ENCODE measurements at regions not wholly inside any gene's neighbourhood (a gene's known extent, or its start where the extent isn't known, plus 50 kb on each side); places are given as distances from the start of the nearest gene placed in this dataset.

- Histone ChIP-seq H3K4me1 (ENCODE audit: control insufficient read depth in 2 of 2, insufficient read depth in 2 of 2, low read length in 1 of 2) (no peaks in the 10 kb centered on the region), H3K27ac (ENCODE audit: low read depth in 2 of 2, low read length in 1 of 2) (no peak overlapping the region), H3K36me3 (ENCODE audit: control insufficient read depth in 2 of 2, insufficient read depth in 2 of 2, low read length in 1 of 2) (no peaks in the 10 kb centered on the region), H3K27me3 (ENCODE audit: control insufficient read depth in 1 of 2, insufficient read depth in 2 of 2, low read length in 2 of 2) (no peaks in the 10 kb centered on the region), H3K4me3 (ENCODE audit: low read depth in 1 of 2, low read length in 2 of 2) (no peak overlapping the region), H3K9me3 (ENCODE audit: control insufficient read depth in 2 of 2, insufficient read depth in 1 of 2, low read depth in 1 of 2, low read length in 1 of 2) (peaks cover 0 to 3% of the 10 kb centered on the region in 2 donors)
- 43 to 50% methylated on average over 9 of the region's 9 CpGs for WGBS, 2 donors
These were observed 243.0 kb upstream of the GLI3 start for GRCh38 chr7:42479816-42480633.

GRCh38 chr7:42479452-42479815 lies 242.4 kb upstream of the GLI3 start:
- Histone ChIP-seq H3K27me3 (ENCODE audit: control insufficient read depth in 1 of 2, insufficient read depth in 2 of 2, low read length in 2 of 2) (no peaks in the 10 kb centered on the region), H3K4me1 (ENCODE audit: control insufficient read depth in 2 of 2, insufficient read depth in 2 of 2, low read length in 1 of 2) (no peaks in the 10 kb centered on the region), H3K4me3 (ENCODE audit: low read depth in 1 of 2, low read length in 2 of 2) (no peak overlapping the region), H3K9me3 (ENCODE audit: control insufficient read depth in 2 of 2, insufficient read depth in 1 of 2, low read depth in 1 of 2, low read length in 1 of 2) (peaks cover 0 to 3% of the 10 kb centered on the region in 2 donors), H3K27ac (ENCODE audit: low read depth in 2 of 2, low read length in 1 of 2) (no peak overlapping the region), H3K36me3 (ENCODE audit: control insufficient read depth in 2 of 2, insufficient read depth in 2 of 2, low read length in 1 of 2) (no peaks in the 10 kb centered on the region)
- WGBS, 2 donors, result 59 to 60% methylated on average over 3 of the region's 3 CpGs

- WGBS, 2 donors, result 81% methylated on average over 6 of the region's 6 CpGs
- no peaks in the 10 kb centered on the region for H3K4me1 ChIP-seq (ENCODE audit: control insufficient read depth in 2 of 2, insufficient read depth in 2 of 2, low read length in 1 of 2)
- peaks cover 0 to 3% of the 10 kb centered on the region in 2 donors for H3K9me3 ChIP-seq (ENCODE audit: control insufficient read depth in 2 of 2, insufficient read depth in 1 of 2, low read depth in 1 of 2, low read length in 1 of 2)
- no peaks in the 10 kb centered on the region for H3K36me3 ChIP-seq (ENCODE audit: control insufficient read depth in 2 of 2, insufficient read depth in 2 of 2, low read length in 1 of 2)
- no peaks in the 10 kb centered on the region for H3K27me3 ChIP-seq (ENCODE audit: control insufficient read depth in 1 of 2, insufficient read depth in 2 of 2, low read length in 2 of 2)
- H3K4me3 ChIP-seq (ENCODE audit: low read depth in 1 of 2, low read length in 2 of 2), result no peak overlapping the region
- H3K27ac ChIP-seq (ENCODE audit: low read depth in 2 of 2, low read length in 1 of 2), result no peak overlapping the region
These were observed 241.7 kb upstream of the GLI3 start for GRCh38 chr7:42478717-42479116.

GRCh38 chr7:42476255-42476654 lies 239.2 kb upstream of the GLI3 start:
- 82 to 90% methylated on average over 2 of the region's 2 CpGs for WGBS, 2 donors
- H3K4me1 ChIP-seq (ENCODE audit: control insufficient read depth in 2 of 2, insufficient read depth in 2 of 2, low read length in 1 of 2), result no peaks in the 10 kb centered on the region
- no peak overlapping the region for H3K27ac ChIP-seq (ENCODE audit: low read depth in 2 of 2, low read length in 1 of 2)
- no peak overlapping the region for H3K4me3 ChIP-seq (ENCODE audit: low read depth in 1 of 2, low read length in 2 of 2)
- H3K36me3 ChIP-seq (ENCODE audit: control insufficient read depth in 2 of 2, insufficient read depth in 2 of 2, low read length in 1 of 2), result no peaks in the 10 kb centered on the region
- H3K9me3 ChIP-seq (ENCODE audit: control insufficient read depth in 2 of 2, insufficient read depth in 1 of 2, low read depth in 1 of 2, low read length in 1 of 2), result peaks cover 2 to 3% of the 10 kb centered on the region in 2 donors
- H3K27me3 ChIP-seq (ENCODE audit: control insufficient read depth in 1 of 2, insufficient read depth in 2 of 2, low read length in 2 of 2), result no peaks in the 10 kb centered on the region

- Histone ChIP-seq H3K36me3 (ENCODE audit: control insufficient read depth in 2 of 2, insufficient read depth in 2 of 2, low read length in 1 of 2) (no peaks in the 10 kb centered on the region), H3K9me3 (ENCODE audit: control insufficient read depth in 2 of 2, insufficient read depth in 1 of 2, low read depth in 1 of 2, low read length in 1 of 2) (peaks cover 2 to 3% of the 10 kb centered on the region in 2 donors), H3K4me3 (ENCODE audit: low read depth in 1 of 2, low read length in 2 of 2) (no peak overlapping the region), H3K27ac (ENCODE audit: low read depth in 2 of 2, low read length in 1 of 2) (no peak overlapping the region), H3K27me3 (ENCODE audit: control insufficient read depth in 1 of 2, insufficient read depth in 2 of 2, low read length in 2 of 2) (no peaks in the 10 kb centered on the region), H3K4me1 (ENCODE audit: control insufficient read depth in 2 of 2, insufficient read depth in 2 of 2, low read length in 1 of 2) (no peaks in the 10 kb centered on the region)
- WGBS, 2 donors, result 91 to 94% methylated on average over 5 of the region's 5 CpGs
These were observed 238.1 kb upstream of the GLI3 start for GRCh38 chr7:42475082-42475481.

GRCh38 chr7:42473099-42473498 lies 236.1 kb upstream of the GLI3 start:
- no peak overlapping the region for H3K27ac ChIP-seq (ENCODE audit: low read depth in 2 of 2, low read length in 1 of 2)
- peaks cover 2% of the 10 kb centered on the region in 2 donors for H3K9me3 ChIP-seq (ENCODE audit: control insufficient read depth in 2 of 2, insufficient read depth in 1 of 2, low read depth in 1 of 2, low read length in 1 of 2)
- H3K27me3 ChIP-seq (ENCODE audit: control insufficient read depth in 1 of 2, insufficient read depth in 2 of 2, low read length in 2 of 2), result no peaks in the 10 kb centered on the region
- no peaks in the 10 kb centered on the region for H3K4me1 ChIP-seq (ENCODE audit: control insufficient read depth in 2 of 2, insufficient read depth in 2 of 2, low read length in 1 of 2)
- H3K4me3 ChIP-seq (ENCODE audit: low read depth in 1 of 2, low read length in 2 of 2), result no peak overlapping the region
- 92 to 93% methylated on average over 5 of the region's 5 CpGs for WGBS, 2 donors
- no peaks in the 10 kb centered on the region for H3K36me3 ChIP-seq (ENCODE audit: control insufficient read depth in 2 of 2, insufficient read depth in 2 of 2, low read length in 1 of 2)

- Histone ChIP-seq H3K27ac (ENCODE audit: low read depth in 2 of 2, low read length in 1 of 2) (no peak overlapping the region), H3K27me3 (ENCODE audit: control insufficient read depth in 1 of 2, insufficient read depth in 2 of 2, low read length in 2 of 2) (no peaks in the 10 kb centered on the region), H3K4me1 (ENCODE audit: control insufficient read depth in 2 of 2, insufficient read depth in 2 of 2, low read length in 1 of 2) (no peaks in the 10 kb centered on the region), H3K9me3 (ENCODE audit: control insufficient read depth in 2 of 2, insufficient read depth in 1 of 2, low read depth in 1 of 2, low read length in 1 of 2) (peaks cover 0 to 2% of the 10 kb centered on the region in 2 donors), H3K4me3 (ENCODE audit: low read depth in 1 of 2, low read length in 2 of 2) (no peak overlapping the region), H3K36me3 (ENCODE audit: control insufficient read depth in 2 of 2, insufficient read depth in 2 of 2, low read length in 1 of 2) (no peaks in the 10 kb centered on the region)
- 77 to 79% methylated on average over 3 of the region's 3 CpGs for WGBS, 2 donors
These were observed 234.7 kb upstream of the GLI3 start for GRCh38 chr7:42471573-42472174.

- no peaks in the 10 kb centered on the region for H3K4me1 ChIP-seq (ENCODE audit: control insufficient read depth in 2 of 2, insufficient read depth in 2 of 2, low read length in 1 of 2)
- no peak overlapping the region for H3K27ac ChIP-seq (ENCODE audit: low read depth in 2 of 2, low read length in 1 of 2)
- WGBS, 2 donors, result 81 to 83% methylated on average over 10 of the region's 10 CpGs
- H3K27me3 ChIP-seq (ENCODE audit: control insufficient read depth in 1 of 2, insufficient read depth in 2 of 2, low read length in 2 of 2), result no peaks in the 10 kb centered on the region
- H3K4me3 ChIP-seq (ENCODE audit: low read depth in 1 of 2, low read length in 2 of 2), result no peak overlapping the region
- peaks cover 0 to 2% of the 10 kb centered on the region in 2 donors for H3K9me3 ChIP-seq (ENCODE audit: control insufficient read depth in 2 of 2, insufficient read depth in 1 of 2, low read depth in 1 of 2, low read length in 1 of 2)
- no peaks in the 10 kb centered on the region for H3K36me3 ChIP-seq (ENCODE audit: control insufficient read depth in 2 of 2, insufficient read depth in 2 of 2, low read length in 1 of 2)
These were observed 232.3 kb upstream of the GLI3 start for GRCh38 chr7:42469341-42469740.

GRCh38 chr7:42468471-42468870 lies 231.5 kb upstream of the GLI3 start:
- H3K4me3 ChIP-seq (ENCODE audit: low read depth in 1 of 2, low read length in 2 of 2), result no peak overlapping the region
- H3K27me3 ChIP-seq (ENCODE audit: control insufficient read depth in 1 of 2, insufficient read depth in 2 of 2, low read length in 2 of 2), result no peaks in the 10 kb centered on the region
- no peaks in the 10 kb centered on the region for H3K4me1 ChIP-seq (ENCODE audit: control insufficient read depth in 2 of 2, insufficient read depth in 2 of 2, low read length in 1 of 2)
- no peaks in the 10 kb centered on the region for H3K36me3 ChIP-seq (ENCODE audit: control insufficient read depth in 2 of 2, insufficient read depth in 2 of 2, low read length in 1 of 2)
- WGBS, 2 donors, result 91% methylated on average over 7 of the region's 7 CpGs
- no peak overlapping the region for H3K27ac ChIP-seq (ENCODE audit: low read depth in 2 of 2, low read length in 1 of 2)
- H3K9me3 ChIP-seq (ENCODE audit: control insufficient read depth in 2 of 2, insufficient read depth in 1 of 2, low read depth in 1 of 2, low read length in 1 of 2), result peaks cover 0 to 2% of the 10 kb centered on the region in 2 donors

- 88 to 89% methylated on average over 1 of the region's 1 CpG for WGBS, 2 donors
- H3K27me3 ChIP-seq (ENCODE audit: control insufficient read depth in 1 of 2, insufficient read depth in 2 of 2, low read length in 2 of 2), result no peaks in the 10 kb centered on the region
- no peaks in the 10 kb centered on the region for H3K36me3 ChIP-seq (ENCODE audit: control insufficient read depth in 2 of 2, insufficient read depth in 2 of 2, low read length in 1 of 2)
- no peak overlapping the region for H3K4me3 ChIP-seq (ENCODE audit: low read depth in 1 of 2, low read length in 2 of 2)
- H3K9me3 ChIP-seq (ENCODE audit: control insufficient read depth in 2 of 2, insufficient read depth in 1 of 2, low read depth in 1 of 2, low read length in 1 of 2), result peaks cover 0 to 3% of the 10 kb centered on the region in 2 donors
- no peak overlapping the region for H3K27ac ChIP-seq (ENCODE audit: low read depth in 2 of 2, low read length in 1 of 2)
- H3K4me1 ChIP-seq (ENCODE audit: control insufficient read depth in 2 of 2, insufficient read depth in 2 of 2, low read length in 1 of 2), result no peaks in the 10 kb centered on the region
These were observed 224.5 kb upstream of the GLI3 start for GRCh38 chr7:42461537-42461936.

All from esophagus (tissue), 2 donors.